ENCODE measurements at regions not wholly inside any gene's neighbourhood (a gene's known extent, or its start where the extent isn't known, plus 50 kb on each side); places are given as distances from the start of the nearest gene placed in this dataset.

DNA sequence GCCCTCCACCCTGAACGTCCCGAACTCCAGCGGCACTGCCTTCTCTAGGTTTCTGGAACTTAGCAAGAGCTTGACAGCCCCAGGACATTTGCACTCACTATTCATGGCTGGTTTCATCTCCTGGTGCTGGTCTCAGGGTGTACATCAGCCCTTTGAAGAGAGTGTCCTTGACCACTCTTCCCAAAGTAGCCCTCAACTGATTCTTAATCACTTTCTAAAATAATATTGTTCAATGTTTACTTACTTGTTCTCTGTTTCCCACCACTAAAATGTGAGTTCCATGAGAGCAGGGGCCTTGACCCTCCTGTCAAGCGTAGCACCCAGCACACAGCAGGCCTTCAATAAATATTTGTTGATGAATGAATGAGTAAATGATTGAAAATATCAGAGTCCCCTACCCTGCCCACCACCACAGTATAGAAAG, 262.5 kb downstream of the RHOU start (continued):
- TF ChIP-seq, protein P1, sequence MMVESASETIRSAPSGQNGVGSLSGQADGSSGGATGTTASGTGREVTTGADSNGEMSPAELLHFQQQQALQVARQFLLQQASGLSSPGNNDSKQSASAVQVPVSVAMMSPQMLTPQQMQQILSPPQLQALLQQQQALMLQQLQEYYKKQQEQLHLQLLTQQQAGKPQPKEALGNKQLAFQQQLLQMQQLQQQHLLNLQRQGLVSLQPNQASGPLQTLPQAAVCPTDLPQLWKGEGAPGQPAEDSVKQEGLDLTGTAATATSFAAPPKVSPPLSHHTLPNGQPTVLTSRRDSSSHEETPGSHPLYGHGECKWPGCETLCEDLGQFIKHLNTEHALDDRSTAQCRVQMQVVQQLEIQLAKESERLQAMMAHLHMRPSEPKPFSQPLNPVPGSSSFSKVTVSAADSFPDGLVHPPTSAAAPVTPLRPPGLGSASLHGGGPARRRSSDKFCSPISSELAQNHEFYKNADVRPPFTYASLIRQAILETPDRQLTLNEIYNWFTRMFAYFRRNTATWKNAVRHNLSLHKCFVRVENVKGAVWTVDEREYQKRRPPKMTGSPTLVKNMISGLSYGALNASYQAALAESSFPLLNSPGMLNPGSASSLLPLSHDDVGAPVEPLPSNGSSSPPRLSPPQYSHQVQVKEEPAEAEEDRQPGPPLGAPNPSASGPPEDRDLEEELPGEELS (CRISPR knock-in tag; IDR thresholded peaks at IDR 0.05) = peak; percentile 83
- TF ChIP-seq, protein P2, sequence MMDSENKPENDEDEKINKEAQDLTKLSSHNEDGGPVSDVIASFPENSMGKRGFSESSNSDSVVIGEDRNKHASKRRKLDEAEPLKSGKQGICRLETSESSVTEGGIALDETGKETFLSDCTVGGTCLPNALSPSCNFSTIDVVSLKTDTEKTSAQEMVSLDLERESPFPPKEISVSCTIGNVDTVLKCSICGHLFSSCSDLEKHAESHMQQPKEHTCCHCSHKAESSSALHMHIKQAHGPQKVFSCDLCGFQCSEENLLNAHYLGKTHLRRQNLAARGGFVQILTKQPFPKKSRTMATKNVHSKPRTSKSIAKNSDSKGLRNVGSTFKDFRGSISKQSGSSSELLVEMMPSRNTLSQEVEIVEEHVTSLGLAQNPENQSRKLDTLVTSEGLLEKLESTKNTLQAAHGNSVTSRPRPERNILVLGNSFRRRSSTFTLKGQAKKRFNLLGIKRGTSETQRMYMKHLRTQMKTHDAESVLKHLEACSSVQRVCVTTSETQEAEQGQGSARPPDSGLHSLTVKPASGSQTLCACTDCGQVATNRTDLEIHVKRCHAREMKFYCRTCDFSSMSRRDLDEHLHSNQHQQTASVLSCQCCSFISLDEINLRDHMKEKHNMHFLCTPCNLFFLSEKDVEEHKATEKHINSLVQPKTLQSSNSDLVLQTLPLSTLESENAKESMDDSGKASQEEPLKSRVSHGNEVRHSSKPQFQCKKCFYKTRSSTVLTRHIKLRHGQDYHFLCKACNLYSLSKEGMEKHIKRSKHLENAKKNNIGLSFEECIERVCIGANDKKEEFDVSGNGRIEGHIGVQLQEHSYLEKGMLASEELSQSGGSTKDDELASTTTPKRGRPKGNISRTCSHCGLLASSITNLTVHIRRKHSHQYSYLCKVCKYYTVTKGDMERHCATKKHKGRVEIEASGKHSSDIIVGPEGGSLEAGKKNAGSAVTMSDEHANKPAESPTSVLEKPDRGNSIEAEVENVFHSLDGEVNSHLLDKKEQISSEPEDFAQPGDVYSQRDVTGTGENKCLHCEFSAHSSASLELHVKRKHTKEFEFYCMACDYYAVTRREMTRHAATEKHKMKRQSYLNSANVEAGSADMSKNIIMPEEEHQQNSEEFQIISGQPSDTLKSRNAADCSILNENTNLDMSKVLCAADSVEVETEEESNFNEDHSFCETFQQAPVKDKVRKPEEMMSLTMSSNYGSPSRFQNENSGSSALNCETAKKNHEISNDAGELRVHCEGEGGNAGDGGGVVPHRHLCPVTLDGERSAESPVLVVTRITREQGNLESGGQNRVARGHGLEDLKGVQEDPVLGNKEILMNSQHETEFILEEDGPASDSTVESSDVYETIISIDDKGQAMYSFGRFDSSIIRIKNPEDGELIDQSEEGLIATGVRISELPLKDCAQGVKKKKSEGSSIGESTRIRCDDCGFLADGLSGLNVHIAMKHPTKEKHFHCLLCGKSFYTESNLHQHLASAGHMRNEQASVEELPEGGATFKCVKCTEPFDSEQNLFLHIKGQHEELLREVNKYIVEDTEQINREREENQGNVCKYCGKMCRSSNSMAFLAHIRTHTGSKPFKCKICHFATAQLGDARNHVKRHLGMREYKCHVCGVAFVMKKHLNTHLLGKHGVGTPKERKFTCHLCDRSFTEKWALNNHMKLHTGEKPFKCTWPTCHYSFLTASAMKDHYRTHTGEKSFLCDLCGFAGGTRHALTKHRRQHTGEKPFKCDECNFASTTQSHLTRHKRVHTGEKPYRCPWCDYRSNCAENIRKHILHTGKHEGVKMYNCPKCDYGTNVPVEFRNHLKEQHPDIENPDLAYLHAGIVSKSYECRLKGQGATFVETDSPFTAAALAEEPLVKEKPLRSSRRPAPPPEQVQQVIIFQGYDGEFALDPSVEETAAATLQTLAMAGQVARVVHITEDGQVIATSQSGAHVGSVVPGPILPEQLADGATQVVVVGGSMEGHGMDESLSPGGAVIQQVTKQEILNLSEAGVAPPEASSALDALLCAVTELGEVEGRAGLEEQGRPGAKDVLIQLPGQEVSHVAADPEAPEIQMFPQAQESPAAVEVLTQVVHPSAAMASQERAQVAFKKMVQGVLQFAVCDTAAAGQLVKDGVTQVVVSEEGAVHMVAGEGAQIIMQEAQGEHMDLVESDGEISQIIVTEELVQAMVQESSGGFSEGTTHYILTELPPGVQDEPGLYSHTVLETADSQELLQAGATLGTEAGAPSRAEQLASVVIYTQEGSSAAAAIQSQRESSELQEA (CRISPR knock-in tag; IDR thresholded peaks at IDR 0.05; ENCODE audit: not compliant biosample characterization) = no peak
- TF ChIP-seq IKZF5 (CRISPR knock-in tag; IDR thresholded peaks at IDR 0.05) (no peak; the same call in 1 of the 2 replicates), RORA (CRISPR knock-in tag; IDR thresholded peaks at IDR 0.05) (no peak), JUNB (CRISPR knock-in tag; IDR thresholded peaks at IDR 0.05; ENCODE audit: borderline replicate concordance) (no peak), EZH2 (conservative IDR thresholded peaks at IDR 0.05; ENCODE audit: low read depth, low read length) (no peak), MIER3 (CRISPR knock-in tag; IDR thresholded peaks at IDR 0.05; ENCODE audit: borderline replicate concordance) (no peak), LCORL (IDR thresholded peaks at IDR 0.05) (no peak), LCORL (CRISPR knock-in tag; IDR thresholded peaks at IDR 0.05) (no peak), ZNF225 (CRISPR knock-in tag; IDR thresholded peaks at IDR 0.05) (no peak), NFATC3 (CRISPR knock-in tag; IDR thresholded peaks at IDR 0.05) (no peak), ZNF513 (CRISPR knock-in tag; conservative IDR thresholded peaks at IDR 0.05) (no peak), ZNF674 (CRISPR knock-in tag; IDR thresholded peaks at IDR 0.05; ENCODE audit: low read depth) (no peak), MTA1 (CRISPR knock-in tag; IDR thresholded peaks at IDR 0.05; ENCODE audit: borderline replicate concordance) (peak; percentile 36; the same call in 1 of the 2 replicates), ZNF414 (CRISPR knock-in tag; IDR thresholded peaks at IDR 0.05) (no peak)
- TF ChIP-seq, protein P3, sequence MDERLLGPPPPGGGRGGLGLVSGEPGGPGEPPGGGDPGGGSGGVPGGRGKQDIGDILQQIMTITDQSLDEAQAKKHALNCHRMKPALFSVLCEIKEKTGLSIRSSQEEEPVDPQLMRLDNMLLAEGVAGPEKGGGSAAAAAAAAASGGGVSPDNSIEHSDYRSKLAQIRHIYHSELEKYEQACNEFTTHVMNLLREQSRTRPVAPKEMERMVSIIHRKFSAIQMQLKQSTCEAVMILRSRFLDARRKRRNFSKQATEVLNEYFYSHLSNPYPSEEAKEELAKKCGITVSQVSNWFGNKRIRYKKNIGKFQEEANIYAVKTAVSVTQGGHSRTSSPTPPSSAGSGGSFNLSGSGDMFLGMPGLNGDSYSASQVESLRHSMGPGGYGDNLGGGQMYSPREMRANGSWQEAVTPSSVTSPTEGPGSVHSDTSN (CRISPR knock-in tag; IDR thresholded peaks at IDR 0.05) = no peak

Data from HepG2 (cell line).